H1 (cell line): ENCODE measurements at regions not wholly inside any gene's neighbourhood (a gene's known extent, or its start where the extent isn't known, plus 50 kb on each side); places are given as distances from the start of the nearest gene placed in this dataset.

Source experiments
- CEBPB ChIP-seq: IDR thresholded peaks from 2 replicates; pipeline ENCODE4 v1.6.1; 2012; ENCODE audit warnings: low read depth, low read length
- CTCF ChIP-seq, 3 experiments: IDR thresholded peaks; 1 replicate in 2 of 3; 2 replicates in 1 of 3; pipeline versions ENCODE4 v1.5.1 to v1.6.1; 2011; ENCODE audit warnings: low read length in 3 of 3, mild to moderate bottlenecking in 3 of 3, inconsistent platforms in 2 of 3, low read depth in 1 of 3, moderate library complexity in 1 of 3; ENCODE audit not compliant: insufficient read depth in 1 of 3; ENCODE audit errors: control extremely low read depth in 1 of 3

- TF ChIP-seq CTCF (IDR thresholded peaks at IDR 0.05; ENCODE audit: control extremely low read depth in 1 of 3, insufficient read depth in 1 of 3, low read depth in 1 of 3, low read length in 3 of 3) = no peak
- TF ChIP-seq CEBPB = no peak
Observed at GRCh38 chr13:80450386-80450785, 109.5 kb upstream of the SPRY2 start (continued).
